K562 (cell line): ENCODE measurements at regions not wholly inside any gene's neighbourhood (a gene's known extent, or its start where the extent isn't known, plus 50 kb on each side); places are given as distances from the start of the nearest gene placed in this dataset.

ENCODE experiments used
- ATAC-seq: fragments of 200-7000 bp; cut with Tn5 transposase; 3 replicates; pipeline ENCODE4 v1.9.1; 2020; ENCODE audit warnings: moderate library complexity
- BruUV-seq: library from RNA; stranded (reverse); fragments of 400-500 nt; replicated peaks from 2 replicates; lab custom pipeline; 2021; lab: Mats Ljungman, UMichigan
- CTCF ChIA-PET: fragments of 300-600 bp; formaldehyde crosslinking; extraction: SDS; loops from one replicate; lab custom pipeline; 2021; ENCODE audit warnings: low intra/inter-chr PET ratio; lab: Yijun Ruan, JAX
- POLR2A ChIA-PET: fragments of 300-600, 350-650 bp; sonication (Branson Sonifier 250); formaldehyde crosslinking; extraction: SDS; loops from one replicate; lab custom pipeline; 2021; ENCODE audit warnings: antibody characterized with exemption, inconsistent platforms; lab: Yijun Ruan, JAX
- DNase-seq, 4 experiments: peaks; one replicate each; pipeline versions ENCODE4 v3.0.0 to v3.0.0-alpha.2; 2011 to 2018; ENCODE audit warnings: low spot score in 3 of 4, mixed read lengths in 3 of 4; ENCODE audit errors: extremely low read depth in 1 of 4
- FAIRE-seq: peaks from 2 replicates; lab custom pipeline; 2011; peaks lifted over from hg19 to GRCh38; lab: Jason Lieb, UNC
- H2AFZ ChIP-seq: 2 replicates; pipeline ENCODE4 v1.6.0; 2011; ENCODE audit warnings: low read depth, low read length, control low read depth, inconsistent platforms
- H3K27ac ChIP-seq: fragments of 200-600 bp; 3 replicates; pipeline ENCODE4 v1.8.0; 2011; ENCODE audit warnings: low read depth, mild to moderate bottlenecking, control low read depth, inconsistent platforms, low read length, moderate library complexity, mixed read lengths; ENCODE audit errors: extremely low read depth
- H3K27me3 ChIP-seq, 2 experiments: fragments of 300-600 bp in 1 of 2; 2 replicates in 1 of 2; 3 replicates in 1 of 2; pipeline versions ENCODE4 v1.6.0 to v1.8.0; 2011; ENCODE audit warnings: inconsistent platforms in 2 of 2, low read length in 2 of 2, mild to moderate bottlenecking in 1 of 2, mixed read lengths in 1 of 2, moderate library complexity in 1 of 2; ENCODE audit not compliant: control insufficient read depth in 2 of 2, insufficient read depth in 2 of 2
- H3K36me3 ChIP-seq: fragments of 300-600 bp; 3 replicates; pipeline ENCODE4 v1.8.0; 2011; ENCODE audit warnings: mild to moderate bottlenecking, low read length, inconsistent platforms; ENCODE audit not compliant: control insufficient read depth, insufficient read depth
- H3K4me1 ChIP-seq, 2 experiments: fragments of 200-600 bp in 1 of 2; replicated peaks in 1 of 2; 2 replicates in 1 of 2; 3 replicates in 1 of 2; pipeline versions ENCODE4 v1.5.1 to v1.8.0; 2011; ENCODE audit warnings: inconsistent platforms in 2 of 2, low read length in 2 of 2, mild to moderate bottlenecking in 1 of 2, mixed read lengths in 1 of 2, moderate library complexity in 1 of 2; ENCODE audit not compliant: control insufficient read depth in 2 of 2, insufficient read depth in 2 of 2
- H3K4me2 ChIP-seq: 2 replicates; pipeline ENCODE4 v1.6.1; 2011; ENCODE audit warnings: low read length, control low read depth, inconsistent platforms, mixed read lengths; ENCODE audit not compliant: insufficient read depth
- H3K4me3 ChIP-seq: fragments of 200-600 bp; sonication (generic), shearing (Covaris generic); 2 replicates; pipeline ENCODE4 v1.5.1; 2016; ENCODE audit warnings: control low read depth, inconsistent platforms
- H3K79me2 ChIP-seq: fragments of 200-600 bp; 3 replicates; pipeline ENCODE4 v1.8.0; 2011; ENCODE audit warnings: low read length, inconsistent platforms; ENCODE audit not compliant: control insufficient read depth, insufficient read depth
- H3K9ac ChIP-seq, 2 experiments: 2 replicates each; pipeline versions ENCODE4 v1.6.0 to v1.6.1; 2011; ENCODE audit warnings: low read depth in 2 of 2, low read length in 2 of 2, control low read depth in 1 of 2, inconsistent platforms in 1 of 2, mild to moderate bottlenecking in 1 of 2, mixed read lengths in 1 of 2; ENCODE audit not compliant: insufficient read depth in 1 of 2
- H3K9me1 ChIP-seq: one replicate; pipeline ENCODE4 v1.6.0; 2011; ENCODE audit warnings: inconsistent platforms, mild to moderate bottlenecking, low read length, moderate library complexity; ENCODE audit not compliant: control insufficient read depth, insufficient read depth
- H3K9me3 ChIP-seq: replicated peaks from 2 replicates; pipeline ENCODE4 v1.5.1; 2011; ENCODE audit warnings: low read depth, low read length, inconsistent platforms; ENCODE audit not compliant: control insufficient read depth, insufficient read depth
- H4K20me1 ChIP-seq: replicated peaks from 2 replicates; pipeline ENCODE4 v1.6.1; 2011; ENCODE audit warnings: low read length, inconsistent platforms, mixed read lengths; ENCODE audit not compliant: control insufficient read depth, insufficient read depth
- HNRNPLL ChIP-seq: fragments of 200-400 bp; formaldehyde crosslinking; IDR thresholded peaks from 2 replicates; pipeline ENCODE4 v1.6.1; 2017; ENCODE audit warnings: low read length, low read depth, mild to moderate bottlenecking; ENCODE audit not compliant: poor library complexity, severe bottlenecking
- KAT8 ChIP-seq: fragments of 450-650 bp; IDR thresholded peaks from 2 replicates; pipeline ENCODE4 v1.6.1; 2016; ENCODE audit warnings: low read depth, mild to moderate bottlenecking
- KDM2B ChIP-seq: fragments of 250-450 bp; sonication (Bioruptor Pico); IDR thresholded peaks from 2 replicates; pipeline ENCODE4 v1.8.0; 2021; ENCODE audit warnings: mild to moderate bottlenecking, moderate library complexity
- MAFG ChIP-seq: fragments of 450-650 bp; conservative IDR thresholded peaks from 2 replicates; pipeline ENCODE4 v1.6.1; 2016; ENCODE audit warnings: missing genetic modification characterization, missing compliant biosample characterization
- MTA3 ChIP-seq: fragments of 450-650 bp; formaldehyde crosslinking; IDR thresholded peaks from 2 replicates; pipeline ENCODE4 v1.6.1; 2017; ENCODE audit warnings: mild to moderate bottlenecking, borderline replicate concordance
- PCBP2 ChIP-seq: fragments of 200-400 bp; formaldehyde crosslinking; IDR thresholded peaks from 2 replicates; pipeline ENCODE4 v1.6.1; 2018; ENCODE audit warnings: low read length, low read depth, mild to moderate bottlenecking, moderate library complexity; ENCODE audit not compliant: poor library complexity, severe bottlenecking
- POLR3A ChIP-seq: IDR thresholded peaks from 2 replicates; pipeline ENCODE4 v1.6.1; 2011; ENCODE audit warnings: borderline replicate concordance, mild to moderate bottlenecking, moderate library complexity; ENCODE audit not compliant: insufficient read length, insufficient read depth; ENCODE audit errors: extremely low read depth
- SETDB1 ChIP-seq: IDR thresholded peaks from one replicate; pipeline ENCODE4 v1.6.1; 2012; ENCODE audit warnings: low read length, control low read depth, inconsistent platforms
- TAL1 ChIP-seq: fragments of 450-650 bp; IDR thresholded peaks from 2 replicates; pipeline ENCODE4 v1.6.1; 2016; ENCODE audit warnings: mild to moderate bottlenecking
- ZBTB7A ChIP-seq: IDR thresholded peaks from 2 replicates; pipeline ENCODE4 v1.6.1; 2011; ENCODE audit warnings: low read depth, mild to moderate bottlenecking, low read length, moderate library complexity, borderline replicate concordance; ENCODE audit not compliant: control insufficient read depth
- ZNF133 ChIP-seq: fragments of 250-450 bp; sonication (Bioruptor Pico); IDR thresholded peaks from 2 replicates; pipeline ENCODE4 v1.4.0; 2020; ENCODE audit warnings: mild to moderate bottlenecking
- ZNF263 ChIP-seq: sonication (generic); formaldehyde crosslinking; IDR thresholded peaks from 2 replicates; pipeline ENCODE4 v1.8.0; 2022; ENCODE audit warnings: mild to moderate bottlenecking, missing genetic modification reagents, borderline replicate concordance
- ZNF311 ChIP-seq: fragments of 250-450 bp; sonication (Bioruptor Pico); IDR thresholded peaks from 2 replicates; pipeline ENCODE4 v1.4.0; 2020; ENCODE audit warnings: mild to moderate bottlenecking, moderate library complexity
- ZNF324 ChIP-seq: fragments of 250-450 bp; sonication (Bioruptor Pico); IDR thresholded peaks from 2 replicates; pipeline ENCODE4 v1.4.0; 2020; ENCODE audit warnings: mild to moderate bottlenecking
- WGBS: fragments of 100-300 bp; shearing (Covaris generic); methylation state at CpG from one replicate; pipeline ENCODE4 v1.1.6; 2016; ENCODE audit warnings: low coverage, mixed read lengths; ENCODE audit not compliant: insufficient coverage; ENCODE audit errors: missing lambda C conversion rate; 5-methylcytosine and 5-hydroxymethylcytosine counted together
- in situ Hi-C: fragments of 300-500 bp; cut with MboI; formaldehyde crosslinking; loops from 4 replicates; pipeline ENCODE4 v1.15.0; 2018; ENCODE audit warnings: inconsistent platforms, mixed read lengths
- intact Hi-C: fragments of 100-400 bp; cut with micrococcal nuclease; formaldehyde crosslinking; loops from 2 replicates; pipeline ENCODE4 v1.14.2; 2022

DNA sequence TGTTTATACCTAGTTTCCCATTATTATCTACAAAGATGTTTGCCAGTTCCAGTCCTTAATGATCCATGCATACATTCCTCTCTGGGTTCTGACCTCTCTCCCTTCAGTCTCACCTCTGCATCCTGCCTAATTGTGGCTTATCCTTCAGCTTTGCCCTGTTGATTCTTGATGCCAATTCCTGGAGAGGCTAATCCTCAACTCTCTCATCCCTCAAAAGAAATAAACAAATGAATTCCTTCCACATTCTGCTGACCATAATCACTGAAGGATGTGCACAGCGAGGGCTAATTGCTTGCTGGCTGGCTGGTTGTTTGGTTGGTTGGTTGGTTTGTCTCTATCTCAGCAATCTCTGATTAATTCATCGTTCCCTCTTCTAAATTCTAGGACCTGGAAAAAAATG is 113.8 kb downstream of the IRS2 start:
- Histone ChIP-seq H3K4me2 (no peak overlapping the region), H3K9ac (no peak overlapping the region), H3K9me1 (no peaks in the 10 kb centered on the region), H3K4me1 (no peaks in the 10 kb centered on the region; a peak in 1 of 5 replicates), H4K20me1 (0 out of 2 replicates have a peak, but pooled peaks cover 3% of the 10 kb centered on the region), H2AFZ (no peak overlapping the region), H3K27ac (no peak overlapping the region), H3K9me3 (no peaks in the 10 kb centered on the region), H3K4me3 (no peak overlapping the region), H3K79me2 (no peaks in the 10 kb centered on the region), H3K36me3 (no peaks in the 10 kb centered on the region), H3K27me3 (peaks cover 3 to 13% of the 10 kb centered on the region in 2 experiments; a peak in 2 of 5 replicates)
- ATAC-seq (no peak), FAIRE-seq (no peak), DNase-seq (no peak)
- WGBS, result 0% methylated on average over 2 of the region's 2 CpGs
- intact Hi-C loops, result no loop called here
- BruUV-seq, result no TSS peak
- TF ChIP-seq ZNF133 (CRISPR knock-in tag), result no peak
- TF ChIP-seq SETDB1, result no peak
- TF ChIP-seq ZBTB7A, result no peak
- no peak for TF ChIP-seq KDM2B (CRISPR knock-in tag)
- TF ChIP-seq KAT8, result no peak
- TF ChIP-seq POLR3A, result no peak
- no peak for TF ChIP-seq PCBP2
- no peak for TF ChIP-seq ZNF324
- TF ChIP-seq HNRNPLL, result no peak
- TF ChIP-seq MAFG (tag), result no peak
- no peak for TF ChIP-seq ZNF311 (CRISPR knock-in tag)
- TF ChIP-seq MTA3, result no peak
- no peak for TF ChIP-seq ZNF263
- TF ChIP-seq TAL1, result no peak
- POLR2A ChIA-PET, result no interaction called here
- CTCF ChIA-PET, result no interaction called here
- in situ Hi-C loops, result no loop called here
